ENCODE measurements at regions not wholly inside any gene's neighbourhood (a gene's known extent, or its start where the extent isn't known, plus 50 kb on each side); places are given as distances from the start of the nearest gene placed in this dataset.

- TF ChIP-seq CTCF (IDR thresholded peaks at IDR 0.05; ENCODE audit: low read depth, low read length, missing input control) (no peak), NR2F2 (IDR thresholded peaks at IDR 0.05) (no peak)
Measured at GRCh38 chr21:38720074-38720473, 85.7 kb upstream of the ETS2 start.

All from liver (tissue), 3 donors.